ENCODE measurements at regions not wholly inside any gene's neighbourhood (a gene's known extent, or its start where the extent isn't known, plus 50 kb on each side); places are given as distances from the start of the nearest gene placed in this dataset.

GRCh38 chr15:69505956-69506556 lies 53.4 kb downstream of the RPLP1 start:
- H3K4me3 ChIP-seq (ENCODE audit: low read depth, low read length): no peak overlapping the region
- no peak for TF ChIP-seq CTCF (IDR thresholded peaks at IDR 0.05; ENCODE audit: insufficient read depth, low read length)
- no peak for DNase-seq (ENCODE audit: low read depth)

GRCh38 chr15:69508659-69509058 lies 56.0 kb downstream of the RPLP1 start:
- no peak overlapping the region for H3K4me3 ChIP-seq (ENCODE audit: low read depth, low read length)
- no peak for TF ChIP-seq CTCF (IDR thresholded peaks at IDR 0.05; ENCODE audit: insufficient read depth, low read length)
- peak; percentile 19 for DNase-seq (ENCODE audit: low read depth)

- TF ChIP-seq CTCF (IDR thresholded peaks at IDR 0.05; ENCODE audit: insufficient read depth, low read length): no peak
- DNase-seq (ENCODE audit: low read depth): no peak
- no peak overlapping the region for H3K4me3 ChIP-seq (ENCODE audit: low read depth, low read length)
Observed at GRCh38 chr15:69509131-69509530, 56.5 kb downstream of the RPLP1 start.

GRCh38 chr15:69510556-69510955 lies 57.9 kb downstream of the RPLP1 start:
- DNase-seq (ENCODE audit: low read depth): no peak
- TF ChIP-seq CTCF (IDR thresholded peaks at IDR 0.05; ENCODE audit: insufficient read depth, low read length): no peak
- H3K4me3 ChIP-seq (ENCODE audit: low read depth, low read length): no peak overlapping the region

GRCh38 chr15:69511015-69511414 lies 58.4 kb downstream of the RPLP1 start:
- TF ChIP-seq CTCF (IDR thresholded peaks at IDR 0.05; ENCODE audit: insufficient read depth, low read length): no peak
- H3K4me3 ChIP-seq (ENCODE audit: low read depth, low read length): no peak overlapping the region
- no peak for DNase-seq (ENCODE audit: low read depth)

- no peak for TF ChIP-seq CTCF (IDR thresholded peaks at IDR 0.05; ENCODE audit: insufficient read depth, low read length)
- no peak for DNase-seq (ENCODE audit: low read depth)
- H3K4me3 ChIP-seq (ENCODE audit: low read depth, low read length): no peak overlapping the region
Observed at GRCh38 chr15:69511716-69512340, 59.2 kb downstream of the RPLP1 start.
